ENCODE measurements at regions not wholly inside any gene's neighbourhood (a gene's known extent, or its start where the extent isn't known, plus 50 kb on each side); places are given as distances from the start of the nearest gene placed in this dataset.

GRCh38 chr5:37918424-37918823 lies 78.6 kb upstream of the GDNF start:
- TF ChIP-seq POLR2A (IDR thresholded peaks at IDR 0.05; ENCODE audit: borderline replicate concordance, extremely low read depth, insufficient read depth, insufficient read length) = no peak
- no peak for TF ChIP-seq CTCF (IDR thresholded peaks at IDR 0.05 in 2 of 3, conservative IDR thresholded peaks at IDR 0.05 in 1 of 3; ENCODE audit: borderline replicate concordance in 1 of 3, insufficient read depth in 1 of 3, low read depth in 2 of 3, low read length in 2 of 3)
- TF ChIP-seq ZFX (IDR thresholded peaks at IDR 0.05) = no peak
